ENCODE measurements at regions not wholly inside any gene's neighbourhood (a gene's known extent, or its start where the extent isn't known, plus 50 kb on each side); places are given as distances from the start of the nearest gene placed in this dataset.
"Not testable (repeated sequence)": the region's sequence is repeated elsewhere in the genome, so short reads cannot be mapped to it uniquely, and the experiment has no call there.

- DNase-seq, result no peak
These were observed 90.3 kb downstream of the RPL27A start for GRCh38 chr11:8772571-8773519.

- peak; percentile 33 for DNase-seq
These were observed 91.4 kb downstream of the RPL27A start for GRCh38 chr11:8773916-8774539.

DNA sequence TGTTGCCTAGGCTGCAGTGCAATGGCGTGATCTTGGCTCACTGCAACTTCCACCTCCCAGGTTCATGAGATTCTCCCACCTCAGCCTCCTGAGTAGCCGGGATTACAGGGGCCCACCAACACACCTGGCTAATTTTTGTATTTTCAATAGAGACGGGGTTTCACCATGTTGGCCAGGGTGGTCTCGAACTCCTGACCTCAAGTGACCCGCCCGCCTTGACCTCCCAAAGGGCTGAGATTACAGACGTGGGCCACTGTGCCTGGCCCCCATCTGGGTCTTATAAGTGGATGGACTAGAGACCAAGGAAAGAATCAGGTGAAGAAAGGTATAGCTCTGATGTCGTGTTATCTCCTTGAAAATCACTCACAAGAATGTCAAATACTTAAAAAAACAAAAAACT is 92.3 kb downstream of the RPL27A start:
- DNase-seq, result not testable (repeated sequence)

DNA sequence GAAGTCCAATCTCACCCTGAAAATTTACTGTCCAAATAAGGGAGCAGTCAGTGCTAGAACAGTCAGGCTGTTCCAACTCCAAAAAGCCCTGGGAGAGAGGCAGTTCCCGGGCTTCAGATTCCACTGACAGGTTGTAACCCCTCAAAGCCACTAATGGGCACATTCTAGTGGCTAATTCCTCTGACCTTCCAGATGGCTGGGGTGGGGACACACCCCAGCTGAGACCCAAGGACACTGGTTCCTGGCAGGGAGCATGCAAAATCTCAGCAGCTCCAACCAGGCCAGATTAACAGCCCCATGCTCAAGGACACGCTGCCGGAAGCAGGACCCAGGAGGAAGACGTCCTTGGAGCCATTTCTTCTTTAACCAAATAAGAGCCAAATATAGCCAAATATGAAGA is 92.7 kb downstream of the RPL27A start:
- no peak for DNase-seq

GRCh38 chr11:8775734-8776133 is 93.1 kb downstream of the RPL27A start:
- DNase-seq, result no peak

DNA sequence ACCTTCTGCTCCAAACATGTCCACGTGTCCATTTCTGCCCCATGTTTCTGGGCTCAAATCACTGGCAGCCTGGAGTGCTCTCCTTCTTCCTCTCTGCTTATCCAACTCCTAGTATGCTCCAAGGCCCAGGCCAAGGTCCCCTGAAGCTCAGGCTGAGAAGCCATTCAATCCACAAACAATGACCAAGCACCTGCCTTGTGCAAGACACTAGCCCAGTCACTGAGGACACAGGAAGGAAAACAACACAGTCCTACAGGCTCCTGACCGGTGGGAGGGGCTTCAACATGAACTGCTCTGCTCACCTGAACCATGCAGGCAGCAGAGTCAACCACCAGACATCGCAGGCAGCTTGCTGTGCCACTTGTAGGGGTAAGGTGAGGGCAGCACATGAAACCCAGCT is 93.6 kb downstream of the RPL27A start:
- no peak for DNase-seq

DNA sequence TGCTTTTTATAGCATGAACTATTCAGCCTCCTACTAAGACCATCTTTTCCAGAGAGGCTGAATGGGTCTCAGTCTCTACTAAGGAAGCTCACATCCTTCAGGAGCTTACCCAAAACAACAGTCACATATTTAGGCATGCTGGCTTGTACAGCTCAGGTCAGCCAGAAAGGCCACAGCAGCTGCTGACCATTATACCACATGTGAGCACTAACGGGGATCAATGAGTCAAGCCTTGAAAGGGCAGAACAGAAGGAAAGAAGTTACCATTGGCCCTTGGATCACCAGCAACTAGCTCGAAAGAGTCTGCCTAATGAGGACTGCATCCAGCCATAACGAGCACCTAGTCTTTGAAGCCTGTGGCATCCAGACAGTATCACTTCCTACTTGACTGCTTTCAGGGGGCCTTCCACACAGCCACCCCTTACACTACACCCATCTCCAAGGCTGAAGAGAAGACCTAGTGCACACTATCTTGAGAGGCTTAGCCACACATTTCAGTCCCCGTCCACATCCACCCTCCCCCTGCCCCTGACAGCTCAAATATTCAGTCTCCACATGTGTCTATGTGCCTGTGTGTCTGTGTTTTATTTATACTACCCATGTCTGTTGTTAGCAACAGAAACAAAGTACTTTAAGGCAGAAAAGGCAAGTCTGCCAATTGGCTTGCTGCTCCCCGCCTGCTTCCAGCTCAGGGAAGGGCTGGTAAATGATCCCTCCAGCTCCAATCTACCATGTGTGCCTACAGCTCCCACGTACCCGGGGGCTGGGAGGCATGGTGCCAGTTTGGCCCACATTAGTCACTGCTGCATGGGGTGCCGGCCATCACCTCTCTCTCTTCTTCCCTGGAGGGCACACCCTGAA is 95.5 kb downstream of the RPL27A start:
- DNase-seq, result no peak

GRCh38 chr11:8779107-8779506 is 96.5 kb downstream of the RPL27A start:
- DNase-seq, result no peak

DNA sequence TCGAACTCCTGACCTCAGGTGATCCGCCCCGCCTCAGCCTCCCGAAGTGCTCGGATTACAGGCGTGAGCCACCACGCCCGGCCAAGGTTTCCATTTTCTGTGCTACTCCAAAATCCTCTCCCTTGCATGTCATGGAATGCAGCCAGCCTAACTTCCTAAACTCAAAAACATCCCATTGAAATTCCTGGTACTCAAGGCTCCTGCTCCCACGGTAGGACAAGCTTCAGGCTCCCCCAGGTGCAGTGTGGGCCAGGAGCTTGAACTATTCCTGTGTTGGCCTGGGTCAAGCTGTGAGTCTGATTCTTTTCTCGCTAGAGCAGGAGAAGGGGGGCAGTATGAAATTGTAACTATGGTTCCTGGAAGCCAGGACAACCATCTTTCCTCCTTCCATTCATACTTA is 97.1 kb downstream of the RPL27A start:
- DNase-seq, result no peak

GRCh38 chr11:8784954-8785353 is 102.4 kb downstream of the RPL27A start:
- no peak for DNase-seq

GRCh38 chr11:8785457-8785856 is 102.9 kb downstream of the RPL27A start:
- DNase-seq, result no peak

- no peak for DNase-seq
These were observed 103.4 kb downstream of the RPL27A start for GRCh38 chr11:8785998-8786397.

DNA sequence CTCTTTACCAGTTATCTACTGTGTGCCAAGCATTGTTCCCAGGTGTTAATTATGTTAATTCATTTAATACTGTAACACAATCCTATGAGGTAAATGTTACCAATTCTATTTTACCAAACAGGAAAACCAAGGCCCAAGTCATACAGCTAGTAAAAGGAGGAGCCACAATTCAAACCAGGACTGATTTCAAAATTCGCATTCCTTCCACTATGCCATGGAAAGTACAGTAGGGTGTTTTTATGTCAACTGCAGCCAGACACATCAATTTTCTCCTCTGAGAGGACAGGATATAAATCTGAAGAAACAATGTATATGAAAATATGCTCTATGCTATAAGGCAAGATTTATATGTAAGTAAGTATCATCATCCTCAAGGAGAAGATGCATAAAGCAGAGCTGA is 104.3 kb downstream of the RPL27A start:
- DNase-seq, result no peak

GRCh38 chr11:8787372-8787771 is 104.8 kb downstream of the RPL27A start:
- no peak for DNase-seq

- no peak for DNase-seq
These were observed 106.0 kb downstream of the RPL27A start for GRCh38 chr11:8788616-8789015.

GRCh38 chr11:8789864-8790263 is 107.3 kb downstream of the RPL27A start:
- no peak for DNase-seq

DNA sequence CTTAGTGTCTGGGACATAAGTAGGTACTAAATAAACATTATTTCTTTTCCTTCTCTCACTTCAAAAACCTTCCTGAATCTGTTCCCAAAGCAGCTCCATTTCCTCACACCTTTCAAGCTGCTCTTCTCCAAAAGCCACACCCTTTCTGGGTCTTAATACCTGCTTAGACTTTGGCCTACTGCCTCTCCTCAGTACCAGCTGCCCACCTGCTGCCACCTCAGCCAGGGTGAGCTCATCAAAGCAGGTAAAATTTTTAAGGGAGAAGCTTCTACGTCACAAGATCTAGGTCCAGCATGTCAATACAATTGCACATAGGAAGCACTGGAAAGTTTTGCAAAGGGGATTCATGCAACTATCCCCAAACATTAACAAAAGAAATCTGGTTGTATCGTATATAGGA is 108.4 kb downstream of the RPL27A start:
- no peak for DNase-seq

DNA sequence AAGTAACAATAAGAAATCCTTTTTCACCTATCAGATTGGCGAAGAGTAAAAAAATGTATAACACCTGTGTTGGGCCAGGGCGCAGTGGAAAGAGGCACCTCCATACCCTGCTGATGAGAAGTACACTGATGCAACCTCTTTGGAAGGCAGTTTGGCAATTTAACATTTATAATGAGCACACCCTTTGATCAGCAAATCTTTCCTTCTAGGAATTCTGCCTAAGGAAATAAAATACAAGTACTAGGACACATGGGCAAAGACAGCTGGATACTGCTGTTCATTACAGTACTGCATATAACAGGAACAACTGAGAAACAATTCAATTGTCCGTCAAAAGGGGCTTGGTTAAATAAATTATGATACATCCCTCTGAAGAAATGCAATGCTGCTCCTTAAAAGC is 110.1 kb downstream of the RPL27A start:
- no peak for DNase-seq

DNA sequence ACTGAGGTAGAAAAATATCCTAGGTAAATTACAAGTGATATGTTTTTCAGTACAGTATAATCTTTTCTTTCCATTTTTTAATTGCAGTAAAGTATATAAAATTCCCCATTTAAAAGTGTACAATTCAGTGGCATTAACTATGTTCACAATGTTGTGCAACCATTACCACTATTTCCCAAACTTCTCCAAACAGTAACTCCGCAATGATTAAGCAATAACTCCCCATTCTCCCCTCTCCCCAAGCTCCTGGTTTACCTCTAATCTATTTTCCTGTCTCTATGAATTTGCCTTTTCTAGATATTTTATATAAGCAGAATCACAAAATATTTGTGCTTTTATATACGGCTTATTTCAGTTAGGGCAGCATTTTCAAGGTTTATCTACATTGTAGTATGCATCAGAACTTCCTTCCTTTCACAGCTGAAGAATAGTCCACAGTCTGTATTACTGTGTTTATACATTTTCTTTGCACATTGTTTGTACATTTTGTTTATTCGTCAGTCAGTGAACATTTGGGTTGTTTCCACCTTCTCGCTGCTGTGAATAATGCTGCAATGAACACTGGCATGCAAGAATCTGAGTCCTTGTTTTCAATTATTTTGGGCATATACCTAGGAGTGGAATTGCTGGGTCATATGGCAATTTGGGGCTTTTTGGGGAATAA is 110.7 kb downstream of the RPL27A start:
- DNase-seq, result no peak

DNA sequence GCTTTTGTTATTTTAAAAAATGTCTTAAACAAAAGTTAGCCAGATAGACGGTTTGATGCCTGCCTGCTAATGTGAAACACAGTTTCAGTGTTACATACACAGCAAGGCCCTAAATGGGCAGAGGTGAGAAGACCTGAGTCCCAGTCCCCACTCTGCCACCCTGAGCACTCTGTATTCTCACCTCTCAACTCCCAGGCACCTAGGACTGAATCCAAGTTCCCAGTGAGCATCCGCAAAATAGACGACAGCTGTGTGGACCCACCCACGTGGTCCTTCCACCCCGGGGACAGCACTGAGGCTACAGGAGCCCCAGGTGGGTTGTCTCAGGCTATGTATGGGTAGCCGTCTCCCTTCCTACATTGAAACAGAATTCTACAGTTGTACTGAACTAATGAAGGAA is 111.5 kb downstream of the RPL27A start:
- DNase-seq, result no peak

DNA sequence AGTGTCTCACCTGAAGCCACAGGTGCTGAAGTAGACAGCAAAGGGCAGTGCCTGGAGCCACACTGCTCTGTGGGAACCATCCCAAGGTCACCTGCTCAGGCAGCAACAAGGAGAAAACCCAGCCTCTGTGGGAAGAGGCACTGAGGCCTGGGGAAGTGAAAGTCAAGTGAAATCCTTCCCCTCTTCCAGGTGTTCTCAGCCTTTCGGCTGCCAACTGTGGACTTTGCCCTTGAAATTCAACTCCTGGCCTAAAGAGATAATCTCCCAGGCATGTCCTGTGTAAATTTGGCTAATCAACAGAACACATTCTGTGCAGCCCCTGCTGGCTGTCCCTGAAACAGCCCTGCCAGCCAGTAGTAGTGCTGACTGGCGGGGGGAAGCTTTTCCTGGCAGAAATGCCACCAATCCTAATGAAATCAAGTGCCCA is 112.1 kb downstream of the RPL27A start:
- DNase-seq, result no peak

- no peak for DNase-seq
These were observed 114.0 kb upstream of the AKIP1 start for GRCh38 chr11:8796941-8797340.

DNA sequence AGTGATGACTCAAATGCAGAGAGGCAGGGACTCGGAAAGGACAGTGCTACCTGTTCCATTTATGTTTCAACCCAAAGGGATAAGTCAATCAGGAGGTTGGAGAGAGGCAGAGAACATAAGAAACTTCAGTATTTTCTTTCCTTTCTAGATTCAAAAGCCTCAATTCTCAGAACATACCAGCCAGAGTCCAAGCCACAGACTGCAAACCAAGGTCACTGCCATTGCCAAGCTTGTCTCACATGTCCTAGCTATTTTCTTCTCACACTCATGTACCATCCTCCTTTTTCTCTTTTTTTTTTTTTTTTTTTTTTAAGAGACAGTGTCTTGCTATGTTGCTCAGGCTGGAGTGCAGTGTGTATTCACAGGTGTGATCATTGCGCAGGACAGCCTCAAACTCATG is 111.7 kb upstream of the AKIP1 start:
- DNase-seq, result no peak
